ENCODE measurements at regions not wholly inside any gene's neighbourhood (a gene's known extent, or its start where the extent isn't known, plus 50 kb on each side); places are given as distances from the start of the nearest gene placed in this dataset.
A peak's percentile ranks its signal among the peaks of the same experiment; 100 is the strongest.
"Not testable (repeated sequence)": the region's sequence is repeated elsewhere in the genome, so short reads cannot be mapped to it uniquely, and the experiment has no call there.

GRCh38 chr6:28606424-28607391 lies 81.0 kb downstream of the GPX5 start:
- Histone ChIP-seq H3K36me3 (no peaks in the 10 kb centered on the region), H3K27ac (no peak overlapping the region), H3K9me3 (replicated peaks) (no peaks in the 10 kb centered on the region), H3K4me1 (replicated peaks) (peaks cover 6% of the 10 kb centered on the region), H3K4me3 (peak overlapping the region; percentile 35), H3K27me3 (replicated peaks) (no peaks in the 10 kb centered on the region)
- DNase-seq (ENCODE audit: low read depth in 1 of 2, low spot score in 2 of 2) = peak; percentile 78

- DNase-seq (ENCODE audit: low read depth in 1 of 2, low spot score in 2 of 2) = no peak
- H3K4me1 ChIP-seq (replicated peaks) = peaks cover 6% of the 10 kb centered on the region
- no peaks in the 10 kb centered on the region for H3K36me3 ChIP-seq
- no peak overlapping the region for H3K27ac ChIP-seq
- no peaks in the 10 kb centered on the region for H3K9me3 ChIP-seq (replicated peaks)
- no peak overlapping the region for H3K4me3 ChIP-seq
- no peaks in the 10 kb centered on the region for H3K27me3 ChIP-seq (replicated peaks)
Observed at GRCh38 chr6:28607990-28608389, 82.3 kb downstream of the GPX5 start.

GRCh38 chr6:28609672-28610071 lies 84.0 kb downstream of the GPX5 start:
- no peaks in the 10 kb centered on the region for H3K9me3 ChIP-seq (replicated peaks)
- H3K36me3 ChIP-seq = no peaks in the 10 kb centered on the region
- no peak overlapping the region for H3K27ac ChIP-seq
- H3K4me3 ChIP-seq = no peak overlapping the region
- peaks cover 6% of the 10 kb centered on the region for H3K4me1 ChIP-seq (replicated peaks)
- no peaks in the 10 kb centered on the region for H3K27me3 ChIP-seq (replicated peaks)
- no peak for DNase-seq (ENCODE audit: low read depth in 1 of 2, low spot score in 2 of 2)

GRCh38 chr6:28615616-28615954 lies 89.9 kb downstream of the GPX5 start:
- Histone ChIP-seq H3K36me3 (no peaks in the 10 kb centered on the region), H3K9me3 (replicated peaks) (no peaks in the 10 kb centered on the region), H3K4me3 (no peak overlapping the region), H3K27ac (no peak overlapping the region), H3K27me3 (replicated peaks) (no peaks in the 10 kb centered on the region; the same call in 1 of the 2 replicates), H3K4me1 (replicated peaks) (no peaks in the 10 kb centered on the region)
- no peak for DNase-seq (ENCODE audit: low read depth in 1 of 2, low spot score in 2 of 2)

- Histone ChIP-seq H3K4me1 (replicated peaks) (no peaks in the 10 kb centered on the region), H3K27me3 (replicated peaks) (no peaks in the 10 kb centered on the region; the same call in 1 of the 2 replicates), H3K4me3 (no peak overlapping the region), H3K36me3 (no peaks in the 10 kb centered on the region), H3K27ac (no peak overlapping the region), H3K9me3 (replicated peaks) (no peaks in the 10 kb centered on the region)
- no peak for DNase-seq (ENCODE audit: low read depth in 1 of 2, low spot score in 2 of 2)
Observed at GRCh38 chr6:28615955-28616747, 90.5 kb downstream of the GPX5 start.

GRCh38 chr6:28618898-28619555 lies 93.3 kb downstream of the GPX5 start:
- Histone ChIP-seq H3K27me3 (replicated peaks) (no peaks in the 10 kb centered on the region; the same call in 1 of the 2 replicates), H3K27ac (no peak overlapping the region), H3K9me3 (replicated peaks) (no peaks in the 10 kb centered on the region), H3K36me3 (no peaks in the 10 kb centered on the region), H3K4me1 (replicated peaks) (no peaks in the 10 kb centered on the region), H3K4me3 (no peak overlapping the region)
- DNase-seq (ENCODE audit: low read depth in 1 of 2, low spot score in 2 of 2) = no peak

- H3K9me3 ChIP-seq (replicated peaks); H3K27ac ChIP-seq; DNase-seq (ENCODE audit: low read depth in 1 of 2, low spot score in 2 of 2); H3K4me1 ChIP-seq (replicated peaks); H3K36me3 ChIP-seq; H3K27me3 ChIP-seq (replicated peaks); H3K4me3 ChIP-seq: not testable (repeated sequence)
Observed at GRCh38 chr6:28621268-28621667, 95.6 kb downstream of the GPX5 start.

GRCh38 chr6:28623242-28623641 lies 97.6 kb downstream of the GPX5 start:
- H3K27me3 ChIP-seq (replicated peaks); H3K27ac ChIP-seq; H3K36me3 ChIP-seq; H3K9me3 ChIP-seq (replicated peaks); DNase-seq (ENCODE audit: low read depth in 1 of 2, low spot score in 2 of 2); H3K4me1 ChIP-seq (replicated peaks); H3K4me3 ChIP-seq: not testable (repeated sequence)

GRCh38 chr6:28626386-28626785 lies 100.7 kb downstream of the GPX5 start:
- H3K4me1 ChIP-seq (replicated peaks); H3K27me3 ChIP-seq (replicated peaks); H3K36me3 ChIP-seq; H3K4me3 ChIP-seq; DNase-seq (ENCODE audit: low read depth in 1 of 2, low spot score in 2 of 2); H3K27ac ChIP-seq; H3K9me3 ChIP-seq (replicated peaks): not testable (repeated sequence)

- H3K4me1 ChIP-seq (replicated peaks) = no peaks in the 10 kb centered on the region
- no peak overlapping the region for H3K27ac ChIP-seq
- H3K9me3 ChIP-seq (replicated peaks) = no peaks in the 10 kb centered on the region
- H3K27me3 ChIP-seq (replicated peaks) = peaks cover 32% of the 10 kb centered on the region
- DNase-seq (ENCODE audit: low read depth in 1 of 2, low spot score in 2 of 2) = no peak
- no peaks in the 10 kb centered on the region for H3K36me3 ChIP-seq
- H3K4me3 ChIP-seq = no peak overlapping the region
Observed at GRCh38 chr6:28632326-28632851, 106.7 kb downstream of the GPX5 start.

GRCh38 chr6:28633445-28634215 lies 107.9 kb downstream of the GPX5 start:
- Histone ChIP-seq H3K36me3 (no peaks in the 10 kb centered on the region), H3K9me3 (replicated peaks) (no peaks in the 10 kb centered on the region), H3K27me3 (replicated peaks) (peaks cover 32% of the 10 kb centered on the region), H3K4me1 (replicated peaks) (no peaks in the 10 kb centered on the region), H3K27ac (no peak overlapping the region), H3K4me3 (no peak overlapping the region)
- no peak for DNase-seq (ENCODE audit: low read depth in 1 of 2, low spot score in 2 of 2)

- Histone ChIP-seq H3K27me3 (replicated peaks) (peaks cover 32% of the 10 kb centered on the region), H3K4me3 (no peak overlapping the region), H3K9me3 (replicated peaks) (0 out of 2 replicates have a peak, but pooled peaks cover 2% of the 10 kb centered on the region), H3K4me1 (replicated peaks) (no peaks in the 10 kb centered on the region), H3K36me3 (no peaks in the 10 kb centered on the region), H3K27ac (no peak overlapping the region)
- DNase-seq (ENCODE audit: low read depth in 1 of 2, low spot score in 2 of 2) = no peak
Observed at GRCh38 chr6:28634411-28634760, 108.7 kb downstream of the GPX5 start.

Data from SJSA1 (cell line).